ENCODE measurements at regions not wholly inside any gene's neighbourhood (a gene's known extent, or its start where the extent isn't known, plus 50 kb on each side); places are given as distances from the start of the nearest gene placed in this dataset.

DNA sequence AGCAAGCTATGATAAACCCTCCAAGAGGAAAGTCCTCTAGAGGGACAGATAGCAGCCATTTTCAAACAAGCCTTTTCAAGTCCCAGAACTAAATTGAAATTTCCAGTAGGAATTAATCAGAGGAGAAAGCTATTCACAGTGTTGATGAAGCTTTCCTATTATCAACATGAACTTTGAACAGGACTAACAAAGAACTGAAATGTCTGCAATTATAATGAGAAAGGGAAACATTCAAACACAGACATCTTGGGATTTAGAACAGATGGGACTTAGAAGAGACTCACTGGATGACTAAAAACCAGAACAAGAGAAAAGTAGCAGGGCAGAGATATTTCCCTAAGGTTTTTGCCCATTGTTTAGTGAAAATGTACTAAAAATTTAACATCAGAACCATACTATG, 622.1 kb upstream of the UBE2E2 start:
- no peak for DNase-seq (ENCODE audit: low read depth)

DNA sequence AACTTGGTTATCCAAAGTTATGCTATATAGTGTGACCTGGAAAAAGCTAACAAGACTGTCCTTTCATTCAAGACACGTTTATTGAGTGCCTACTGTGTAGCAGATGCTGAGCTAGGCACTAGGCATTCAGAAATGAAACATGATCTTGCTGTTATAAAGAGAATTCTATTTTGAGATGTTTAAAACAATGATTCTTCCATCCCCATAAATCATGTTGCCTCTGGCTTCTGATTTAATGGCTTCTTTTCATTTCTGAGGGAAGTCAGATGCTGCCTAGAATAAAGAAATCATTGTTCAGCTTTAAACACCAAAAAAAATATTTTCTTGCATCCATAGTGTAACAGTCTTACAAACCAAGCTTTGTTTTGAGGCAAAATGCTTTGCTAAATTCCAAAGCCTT, 620.9 kb upstream of the UBE2E2 start:
- DNase-seq (ENCODE audit: low read depth), result peak; percentile 26

DNA sequence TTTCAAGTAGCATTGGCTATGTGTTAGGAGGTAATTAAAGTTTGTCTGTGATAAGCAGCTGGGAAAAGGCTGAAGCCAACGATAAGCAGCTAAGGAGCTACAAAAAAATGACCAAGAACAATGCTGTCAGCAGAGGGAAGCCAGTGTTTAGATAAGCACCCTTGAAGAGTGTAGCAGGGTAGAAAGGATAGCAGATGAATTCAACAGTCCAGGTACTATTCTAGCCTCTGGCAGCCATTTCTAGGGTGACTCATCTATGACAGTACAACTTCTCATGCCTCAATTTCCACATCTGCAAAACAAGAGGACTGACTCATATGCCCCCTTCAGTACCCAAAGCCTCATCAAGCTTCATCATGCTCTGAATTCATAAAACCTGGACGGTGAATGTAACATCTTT, 617.6 kb upstream of the UBE2E2 start:
- peak; percentile 87 for DNase-seq (ENCODE audit: low read depth)

GRCh38 chr3:22585911-22586310, 617.2 kb upstream of the UBE2E2 start:
- DNase-seq (ENCODE audit: low read depth), result no peak

DNA sequence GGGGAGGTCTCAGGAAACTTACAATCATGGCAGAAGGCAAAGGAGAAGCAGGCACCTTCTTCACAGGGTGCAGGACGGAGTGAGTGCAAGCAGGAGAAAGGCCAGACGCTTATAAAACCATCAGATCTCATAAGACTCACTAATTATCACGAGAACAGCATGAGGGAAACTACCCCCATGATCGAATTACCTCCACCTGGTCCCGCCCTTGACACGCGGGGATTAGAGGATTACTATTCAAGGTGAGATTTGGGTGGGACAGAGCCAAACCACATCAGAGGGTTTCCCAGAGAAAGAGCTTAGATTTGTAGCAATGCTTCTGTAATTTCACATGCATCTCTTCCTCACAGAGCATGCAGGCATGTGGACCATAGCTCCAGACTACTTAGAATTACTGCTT, 615.7 kb upstream of the UBE2E2 start:
- DNase-seq (ENCODE audit: low read depth), result no peak

DNA sequence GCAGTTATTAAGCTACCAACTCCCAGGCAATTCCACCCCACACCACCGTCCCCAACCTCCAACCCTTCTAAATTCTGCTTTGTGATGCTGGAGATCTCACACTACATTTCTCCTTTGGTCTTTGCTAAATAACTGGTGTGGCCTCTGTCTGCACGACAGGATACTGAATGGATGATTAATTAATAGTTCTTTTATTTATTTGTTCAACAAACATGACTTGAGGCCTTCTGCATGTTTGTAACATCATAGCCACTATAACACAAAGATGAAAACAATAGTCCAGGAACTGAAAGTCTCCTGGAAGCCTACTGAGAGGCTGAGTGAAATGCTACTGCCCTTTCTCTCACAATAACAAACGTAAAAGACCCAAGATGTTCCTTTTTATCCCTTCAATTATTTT, 609.5 kb upstream of the UBE2E2 start:
- no peak for DNase-seq (ENCODE audit: low read depth)

- no peak for DNase-seq (ENCODE audit: low read depth)
Observed at GRCh38 chr3:22594990-22595389, 608.1 kb upstream of the UBE2E2 start.

DNA sequence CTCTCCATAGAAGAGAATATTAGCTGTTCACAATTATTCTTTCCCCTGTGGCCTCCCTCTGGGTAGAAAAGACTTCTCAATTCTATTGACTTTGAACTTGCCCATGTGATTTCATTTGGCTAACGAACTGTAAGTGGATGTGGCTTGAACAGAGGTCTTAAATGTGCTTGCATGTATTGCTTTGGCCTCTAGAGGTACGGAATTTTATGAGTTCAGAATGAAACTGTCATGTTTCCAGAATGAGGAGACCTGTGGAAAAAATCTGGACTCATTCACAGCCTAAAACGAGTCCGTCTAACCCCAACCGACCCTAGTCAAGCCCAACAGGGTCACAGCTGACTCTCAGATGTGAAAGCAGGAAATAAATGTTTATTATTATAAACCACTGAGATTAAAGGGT, 596.7 kb upstream of the UBE2E2 start:
- no peak for DNase-seq (ENCODE audit: low read depth)

DNA sequence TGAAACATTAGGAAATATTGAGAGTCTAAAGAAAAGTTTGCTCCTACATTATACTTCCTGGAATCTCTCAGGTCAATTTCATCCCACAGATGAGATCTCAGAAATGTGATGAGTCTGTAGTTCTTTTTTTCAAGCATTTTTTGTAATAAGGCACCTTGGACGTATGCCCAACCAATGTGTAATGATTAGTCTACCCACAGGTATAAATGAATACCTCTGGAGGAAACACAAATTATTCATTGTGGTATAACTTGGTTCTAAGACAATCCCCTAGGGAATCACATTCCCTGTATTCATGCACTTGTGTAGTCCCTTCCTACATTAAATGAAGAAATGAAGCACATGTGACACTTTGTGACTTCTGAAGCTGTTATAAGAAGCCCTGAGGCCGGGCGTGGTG, 596.2 kb upstream of the UBE2E2 start:
- peak; percentile 13 for DNase-seq (ENCODE audit: low read depth)

GRCh38 chr3:22608093-22608492, 595.0 kb upstream of the UBE2E2 start:
- no peak for DNase-seq (ENCODE audit: low read depth)

DNA sequence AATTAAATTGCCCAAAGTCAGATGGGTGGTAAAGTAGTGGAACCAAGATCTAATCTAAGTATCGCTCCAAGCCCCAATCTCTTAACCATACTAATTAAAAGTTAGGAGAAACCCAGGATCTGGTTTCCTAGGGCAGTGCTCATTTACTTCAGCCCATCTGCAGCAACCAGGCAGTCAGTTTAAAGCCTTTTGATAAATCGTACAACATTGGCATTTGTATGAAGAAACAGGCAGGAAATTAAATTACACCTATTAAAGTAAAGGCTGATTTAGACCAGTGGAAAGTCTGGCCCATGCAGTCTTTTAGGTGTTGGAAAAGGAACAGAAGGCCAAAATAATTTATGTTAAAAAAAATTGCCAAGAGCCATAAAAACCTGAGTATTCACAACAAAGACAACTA, 594.4 kb upstream of the UBE2E2 start:
- DNase-seq (ENCODE audit: low read depth), result no peak

DNA sequence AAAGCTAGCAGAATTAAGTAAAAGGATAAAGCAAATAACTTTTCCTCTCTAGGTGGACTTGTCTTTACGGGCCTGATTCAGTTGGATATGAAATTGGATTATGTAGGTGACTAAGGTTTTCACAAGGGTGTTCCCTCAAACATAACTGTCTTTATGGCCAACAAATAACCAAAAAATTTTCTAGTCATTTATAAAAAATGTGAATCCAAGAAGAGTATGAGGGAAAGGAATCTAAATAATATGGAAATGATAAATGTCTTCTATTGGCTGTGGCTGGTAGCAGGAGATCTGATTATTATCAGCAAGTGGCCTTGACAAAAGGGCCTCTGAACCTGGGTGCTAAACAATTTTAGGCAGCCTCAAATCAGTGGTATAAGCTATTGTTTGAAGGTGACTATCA, 594.0 kb upstream of the UBE2E2 start:
- no peak for DNase-seq (ENCODE audit: low read depth)

DNA sequence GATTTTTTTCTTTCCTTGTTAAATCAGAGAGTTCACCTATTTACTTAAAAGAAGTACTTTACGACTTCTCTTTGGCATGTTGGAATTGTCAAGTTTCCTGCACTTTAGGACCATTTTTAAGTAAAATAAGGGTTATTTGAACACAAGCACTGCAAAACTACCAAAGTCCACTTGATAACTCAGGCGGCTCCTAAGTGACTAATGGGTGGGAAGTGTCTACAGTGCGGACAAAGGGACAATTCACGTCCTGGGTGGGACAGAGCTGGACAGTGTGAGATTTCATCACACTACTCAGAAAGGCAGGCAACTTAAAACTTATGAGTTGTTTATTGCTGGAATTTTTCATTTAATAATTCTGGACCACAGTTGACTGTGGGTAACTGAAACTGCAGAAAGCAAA, 590.2 kb upstream of the UBE2E2 start:
- DNase-seq (ENCODE audit: low read depth), result no peak

DNA sequence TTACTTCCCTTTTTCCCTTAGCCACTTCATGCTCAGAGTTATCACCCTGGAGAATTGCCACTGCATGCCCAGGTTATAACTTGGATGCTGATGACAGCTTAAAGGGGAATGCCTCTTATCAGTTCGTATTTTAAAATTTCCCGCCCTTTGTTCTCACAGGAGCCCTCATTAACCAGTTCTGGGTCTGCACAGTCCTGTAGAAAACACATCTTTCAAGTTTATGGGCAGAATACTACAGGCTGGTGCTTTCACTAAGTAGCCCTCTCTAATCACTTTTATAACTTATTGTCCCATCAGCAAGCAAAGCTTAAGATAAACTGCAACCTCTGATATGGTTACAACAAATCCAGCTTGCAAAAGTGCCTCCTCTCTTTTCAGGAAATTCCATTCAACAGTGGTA, 587.3 kb upstream of the UBE2E2 start:
- DNase-seq (ENCODE audit: low read depth), result no peak

- no peak for DNase-seq (ENCODE audit: low read depth)
Observed at GRCh38 chr3:22617372-22617771, 585.8 kb upstream of the UBE2E2 start.

GRCh38 chr3:22620498-22620897, 582.6 kb upstream of the UBE2E2 start:
- peak; percentile 67 for DNase-seq (ENCODE audit: low read depth)

- no peak for DNase-seq (ENCODE audit: low read depth)
Observed at GRCh38 chr3:22621205-22621809, 581.8 kb upstream of the UBE2E2 start.

DNA sequence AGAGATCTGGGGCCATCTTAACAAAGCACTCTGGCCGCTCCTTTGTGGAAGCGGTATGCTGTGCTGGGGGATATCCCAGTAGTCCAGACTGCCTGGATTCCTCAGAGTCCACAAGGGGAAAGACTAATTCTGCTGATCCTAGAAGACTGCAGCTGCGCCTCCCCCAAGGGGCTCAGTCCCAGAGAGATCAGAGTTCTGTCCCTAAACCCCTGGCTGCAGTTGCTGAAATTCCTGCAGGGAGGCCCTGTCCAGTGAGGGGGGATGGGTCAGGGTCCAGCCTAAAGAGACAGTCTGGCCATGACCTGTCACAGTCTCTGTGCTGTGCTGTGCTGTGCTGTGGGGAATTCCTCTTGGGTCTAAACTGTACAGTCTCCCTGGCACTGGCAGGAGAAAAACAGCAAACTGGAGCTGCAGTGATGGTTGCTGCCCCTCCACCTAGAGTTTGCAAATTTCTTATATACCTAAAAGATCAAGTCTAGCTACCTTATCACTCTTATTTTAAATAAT, 575.1 kb upstream of the UBE2E2 start:
- DNase-seq (ENCODE audit: low read depth), result no peak

DNA sequence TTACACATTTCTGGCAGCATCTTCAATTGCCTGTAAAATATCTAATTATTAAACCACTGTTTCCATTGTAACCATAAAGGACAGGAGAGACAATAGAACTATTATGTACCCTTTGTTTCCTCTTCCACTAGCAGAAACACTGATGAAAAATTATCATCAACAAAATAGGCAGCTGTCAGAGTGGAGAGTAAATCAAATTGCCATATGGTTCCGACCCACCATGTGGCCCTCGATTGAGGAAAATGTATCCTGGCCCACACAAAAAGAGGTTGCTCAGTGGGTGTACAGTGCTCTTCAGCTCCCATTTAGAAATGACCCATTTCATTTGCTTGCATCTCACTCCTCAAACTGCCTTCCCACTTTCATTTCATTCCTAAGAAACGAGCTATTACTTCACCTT, 570.6 kb upstream of the UBE2E2 start:
- no peak for DNase-seq (ENCODE audit: low read depth)

- DNase-seq (ENCODE audit: low read depth), result no peak
Observed at GRCh38 chr3:22634433-22634832, 568.7 kb upstream of the UBE2E2 start.

- DNase-seq (ENCODE audit: low read depth), result no peak
Observed at GRCh38 chr3:22659651-22660475, 543.3 kb upstream of the UBE2E2 start.

DNA sequence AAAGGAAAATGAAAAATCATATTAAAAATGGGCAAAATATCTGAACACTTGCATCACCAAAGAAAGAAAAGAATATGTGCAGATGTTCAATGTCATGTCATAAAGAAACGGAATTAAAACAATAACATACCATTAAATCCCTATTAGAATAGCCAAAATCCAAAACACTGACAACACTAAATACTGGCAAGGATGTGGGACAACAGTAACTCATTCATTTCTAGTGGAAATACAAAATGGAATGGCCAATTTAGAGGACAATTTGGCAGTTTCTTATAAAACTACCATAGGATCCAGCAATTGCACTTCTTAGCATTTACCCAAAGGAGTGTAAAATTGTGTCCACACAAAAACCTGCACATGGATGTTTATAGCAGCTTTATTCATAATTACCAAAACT, 542.5 kb upstream of the UBE2E2 start:
- DNase-seq (ENCODE audit: low read depth), result no peak

- DNase-seq (ENCODE audit: low read depth), result no peak
Observed at GRCh38 chr3:22661121-22661700, 541.9 kb upstream of the UBE2E2 start.
